Liver (tissue), 3 donors: ENCODE measurements at regions not wholly inside any gene's neighbourhood (a gene's known extent, or its start where the extent isn't known, plus 50 kb on each side); places are given as distances from the start of the nearest gene placed in this dataset.

Experiments
- ATF3 ChIP-seq: IDR thresholded peaks from 2 replicates; pipeline ENCODE4 v1.6.1; 2016; ENCODE audit warnings: antibody characterized with exemption
- CTCF ChIP-seq: fragments of 150-350 bp; IDR thresholded peaks from 2 replicates; pipeline ENCODE4 v1.5.1; 2017; ENCODE audit warnings: improper control_type of control experiment, low read depth, low read length; ENCODE audit not compliant: missing input control
- EGR1 ChIP-seq, 2 donors: IDR thresholded peaks; 2 replicates each; pipeline ENCODE4 v1.6.1; 2016 to 2018; ENCODE audit warnings: antibody characterized with exemption in 2 of 2, low read depth in 2 of 2
- FOXA1 ChIP-seq: IDR thresholded peaks from 2 replicates; pipeline ENCODE4 v1.6.1; 2016; ENCODE audit warnings: antibody characterized with exemption
- GABPA ChIP-seq, 2 donors: IDR thresholded peaks in 1 of 2; conservative IDR thresholded peaks in 1 of 2; 2 replicates each; pipeline ENCODE4 v1.6.1; 2016; ENCODE audit warnings: antibody characterized with exemption in 2 of 2, mild to moderate bottlenecking in 1 of 2, moderate library complexity in 1 of 2
- MAX ChIP-seq: IDR thresholded peaks from 2 replicates; pipeline ENCODE4 v1.6.1; 2016; ENCODE audit warnings: antibody characterized with exemption
- RAD21 ChIP-seq, 2 donors: IDR thresholded peaks; 2 replicates each; pipeline ENCODE4 v1.6.1; 2016; ENCODE audit warnings: antibody characterized with exemption in 2 of 2, mild to moderate bottlenecking in 2 of 2
- REST ChIP-seq: IDR thresholded peaks from 2 replicates; pipeline ENCODE4 v1.6.1; 2016; ENCODE audit warnings: antibody characterized with exemption, mild to moderate bottlenecking
- RXRA ChIP-seq, 2 donors: IDR thresholded peaks; 2 replicates each; pipeline ENCODE4 v1.6.1; 2017 to 2018; ENCODE audit warnings: antibody characterized with exemption in 2 of 2, mild to moderate bottlenecking in 1 of 2
- SP1 ChIP-seq: IDR thresholded peaks from 2 replicates; pipeline ENCODE4 v1.6.1; 2018; ENCODE audit warnings: antibody characterized with exemption, mild to moderate bottlenecking
- YY1 ChIP-seq: IDR thresholded peaks from 2 replicates; pipeline ENCODE4 v1.6.1; 2016; ENCODE audit warnings: antibody characterized with exemption, mild to moderate bottlenecking
- donor health status: healthy.
- donor health status: healthy.

- no peak for TF ChIP-seq YY1
- no peak for TF ChIP-seq CTCF
- no peak for TF ChIP-seq ATF3
- TF ChIP-seq GABPA (IDR thresholded peaks at IDR 0.05 in 1 of 2, conservative IDR thresholded peaks at IDR 0.05 in 1 of 2) = no peak
- TF ChIP-seq EGR1 (IDR thresholded peaks at IDR 0.05; ENCODE audit: low read depth in 2 of 2) = no peak
- no peak for TF ChIP-seq REST
- no peak for TF ChIP-seq MAX
- no peak for TF ChIP-seq RAD21 (IDR thresholded peaks at IDR 0.05)
- no peak for TF ChIP-seq FOXA1
- no peak for TF ChIP-seq SP1
- TF ChIP-seq RXRA (IDR thresholded peaks at IDR 0.05) = no peak
Observed at GRCh38 chr2:21358976-21359375, 235.2 kb downstream of the TDRD15 start.
